Activated CD4-positive, CD25-positive, alpha-beta regulatory T cell treated with anti-CD3 and anti-CD28 coated beads, Interleukin-2, amount 50 U/mL, for 24 hours (primary cell): ENCODE measurements at regions not wholly inside any gene's neighbourhood (a gene's known extent, or its start where the extent isn't known, plus 50 kb on each side); places are given as distances from the start of the nearest gene placed in this dataset.
"Not testable (repeated sequence)": the region's sequence is repeated elsewhere in the genome, so short reads cannot be mapped to it uniquely, and the experiment has no call there.

ENCODE experiments used
- ATAC-seq, 2 donors: fragments of 150-1000 bp; cut with Tn5 transposase; one replicate each; pipeline ENCODE4 v1.10.0; 2021; ENCODE audit warnings: mild to moderate bottlenecking in 1 of 2, moderate library complexity in 1 of 2

- ATAC-seq: no peak
Measured at GRCh38 chr20:12699374-12700228, 309.2 kb upstream of the SPTLC3 start.

- ATAC-seq: no peak
Measured at GRCh38 chr20:12700701-12701100, 308.1 kb upstream of the SPTLC3 start.

- ATAC-seq: no peak
Measured at GRCh38 chr20:12702312-12702711, 306.5 kb upstream of the SPTLC3 start.

- no peak for ATAC-seq
Measured at GRCh38 chr20:12715371-12715770, 293.4 kb upstream of the SPTLC3 start.

- ATAC-seq: no peak
Measured at GRCh38 chr20:12715991-12716680, 292.6 kb upstream of the SPTLC3 start.

- ATAC-seq: no peak
Measured at GRCh38 chr20:12717061-12717460, 291.7 kb upstream of the SPTLC3 start.

GRCh38 chr20:12718619-12719018 is 290.2 kb upstream of the SPTLC3 start:
- ATAC-seq: no peak

- ATAC-seq: no peak
Measured at GRCh38 chr20:12721636-12722035, 287.1 kb upstream of the SPTLC3 start.

- ATAC-seq: no peak
Measured at GRCh38 chr20:12722091-12722490, 286.7 kb upstream of the SPTLC3 start.

GRCh38 chr20:12723811-12724210 is 285.0 kb upstream of the SPTLC3 start:
- ATAC-seq: no peak

- ATAC-seq: no peak
Measured at GRCh38 chr20:12728782-12729181, 280.0 kb upstream of the SPTLC3 start.

GRCh38 chr20:12729326-12729725 is 279.4 kb upstream of the SPTLC3 start:
- no peak for ATAC-seq

- ATAC-seq: no peak
Measured at GRCh38 chr20:12733811-12734210, 275.0 kb upstream of the SPTLC3 start.

GRCh38 chr20:12737497-12737896 is 271.3 kb upstream of the SPTLC3 start:
- ATAC-seq: no peak

GRCh38 chr20:12737900-12738299 is 270.9 kb upstream of the SPTLC3 start:
- ATAC-seq: no peak

GRCh38 chr20:12740647-12741046 is 268.1 kb upstream of the SPTLC3 start:
- no peak for ATAC-seq

GRCh38 chr20:12744037-12744436 is 264.7 kb upstream of the SPTLC3 start:
- ATAC-seq: no peak

- ATAC-seq: no peak
Measured at GRCh38 chr20:12748359-12748994, 260.3 kb upstream of the SPTLC3 start.

- ATAC-seq: no peak
Measured at GRCh38 chr20:12750221-12750620, 258.6 kb upstream of the SPTLC3 start.

- not testable (repeated sequence) for ATAC-seq
Measured at GRCh38 chr20:12752900-12753693, 255.7 kb upstream of the SPTLC3 start.

- ATAC-seq: not testable (repeated sequence)
Measured at GRCh38 chr20:12753742-12754141, 255.0 kb upstream of the SPTLC3 start.

- ATAC-seq: not testable (repeated sequence)
Measured at GRCh38 chr20:12759493-12759892, 249.3 kb upstream of the SPTLC3 start.

- no peak for ATAC-seq
Measured at GRCh38 chr20:12762725-12763124, 246.0 kb upstream of the SPTLC3 start.
